K562 (cell line): ENCODE measurements at regions not wholly inside any gene's neighbourhood (a gene's known extent, or its start where the extent isn't known, plus 50 kb on each side); places are given as distances from the start of the nearest gene placed in this dataset.

Experiments used
- ATAC-seq: fragments of 200-7000 bp; cut with Tn5 transposase; 3 replicates; pipeline ENCODE4 v1.9.1; 2020; ENCODE audit warnings: moderate library complexity
- BruUV-seq: library from RNA; stranded (reverse); fragments of 400-500 nt; replicated peaks from 2 replicates; lab custom pipeline; 2021; lab: Mats Ljungman, UMichigan
- CTCF ChIA-PET: fragments of 300-600 bp; formaldehyde crosslinking; extraction: SDS; loops from one replicate; lab custom pipeline; 2021; ENCODE audit warnings: low intra/inter-chr PET ratio; lab: Yijun Ruan, JAX
- POLR2A ChIA-PET: fragments of 300-600, 350-650 bp; sonication (Branson Sonifier 250); formaldehyde crosslinking; extraction: SDS; loops from one replicate; lab custom pipeline; 2021; ENCODE audit warnings: antibody characterized with exemption, inconsistent platforms; lab: Yijun Ruan, JAX
- DNase-seq, 4 experiments: peaks; one replicate each; pipeline versions ENCODE4 v3.0.0 to v3.0.0-alpha.2; 2011 to 2018; ENCODE audit warnings: low spot score in 3 of 4, mixed read lengths in 3 of 4; ENCODE audit errors: extremely low read depth in 1 of 4
- FAIRE-seq: peaks from 2 replicates; lab custom pipeline; 2011; peaks lifted over from hg19 to GRCh38; lab: Jason Lieb, UNC
- H2AFZ ChIP-seq: 2 replicates; pipeline ENCODE4 v1.6.0; 2011; ENCODE audit warnings: low read depth, low read length, control low read depth, inconsistent platforms
- H3K27ac ChIP-seq: fragments of 200-600 bp; 3 replicates; pipeline ENCODE4 v1.8.0; 2011; ENCODE audit warnings: low read depth, mild to moderate bottlenecking, control low read depth, inconsistent platforms, low read length, moderate library complexity, mixed read lengths; ENCODE audit errors: extremely low read depth
- H3K27me3 ChIP-seq, 2 experiments: fragments of 300-600 bp in 1 of 2; 2 replicates in 1 of 2; 3 replicates in 1 of 2; pipeline versions ENCODE4 v1.6.0 to v1.8.0; 2011; ENCODE audit warnings: inconsistent platforms in 2 of 2, low read length in 2 of 2, mild to moderate bottlenecking in 1 of 2, mixed read lengths in 1 of 2, moderate library complexity in 1 of 2; ENCODE audit not compliant: control insufficient read depth in 2 of 2, insufficient read depth in 2 of 2
- H3K36me3 ChIP-seq: fragments of 300-600 bp; 3 replicates; pipeline ENCODE4 v1.8.0; 2011; ENCODE audit warnings: mild to moderate bottlenecking, low read length, inconsistent platforms; ENCODE audit not compliant: control insufficient read depth, insufficient read depth
- H3K4me1 ChIP-seq, 2 experiments: fragments of 200-600 bp in 1 of 2; replicated peaks in 1 of 2; 2 replicates in 1 of 2; 3 replicates in 1 of 2; pipeline versions ENCODE4 v1.5.1 to v1.8.0; 2011; ENCODE audit warnings: inconsistent platforms in 2 of 2, low read length in 2 of 2, mild to moderate bottlenecking in 1 of 2, mixed read lengths in 1 of 2, moderate library complexity in 1 of 2; ENCODE audit not compliant: control insufficient read depth in 2 of 2, insufficient read depth in 2 of 2
- H3K4me2 ChIP-seq: 2 replicates; pipeline ENCODE4 v1.6.1; 2011; ENCODE audit warnings: low read length, control low read depth, inconsistent platforms, mixed read lengths; ENCODE audit not compliant: insufficient read depth
- H3K4me3 ChIP-seq: fragments of 200-600 bp; sonication (generic), shearing (Covaris generic); 2 replicates; pipeline ENCODE4 v1.5.1; 2016; ENCODE audit warnings: control low read depth, inconsistent platforms
- H3K79me2 ChIP-seq: fragments of 200-600 bp; 3 replicates; pipeline ENCODE4 v1.8.0; 2011; ENCODE audit warnings: low read length, inconsistent platforms; ENCODE audit not compliant: control insufficient read depth, insufficient read depth
- H3K9ac ChIP-seq, 2 experiments: 2 replicates each; pipeline versions ENCODE4 v1.6.0 to v1.6.1; 2011; ENCODE audit warnings: low read depth in 2 of 2, low read length in 2 of 2, control low read depth in 1 of 2, inconsistent platforms in 1 of 2, mild to moderate bottlenecking in 1 of 2, mixed read lengths in 1 of 2; ENCODE audit not compliant: insufficient read depth in 1 of 2
- H3K9me1 ChIP-seq: one replicate; pipeline ENCODE4 v1.6.0; 2011; ENCODE audit warnings: inconsistent platforms, mild to moderate bottlenecking, low read length, moderate library complexity; ENCODE audit not compliant: control insufficient read depth, insufficient read depth
- H3K9me3 ChIP-seq: replicated peaks from 2 replicates; pipeline ENCODE4 v1.5.1; 2011; ENCODE audit warnings: low read depth, low read length, inconsistent platforms; ENCODE audit not compliant: control insufficient read depth, insufficient read depth
- H4K20me1 ChIP-seq: replicated peaks from 2 replicates; pipeline ENCODE4 v1.6.1; 2011; ENCODE audit warnings: low read length, inconsistent platforms, mixed read lengths; ENCODE audit not compliant: control insufficient read depth, insufficient read depth
- LARP7 ChIP-seq: fragments of 450-650 bp; IDR thresholded peaks from 2 replicates; pipeline ENCODE4 v1.6.1; 2016
- NUFIP1 ChIP-seq: fragments of 450-650 bp; IDR thresholded peaks from 2 replicates; pipeline ENCODE4 v1.6.1; 2018; ENCODE audit not compliant: partially characterized antibody
- SMARCA5 ChIP-seq: fragments of 450-650 bp; IDR thresholded peaks from 2 replicates; pipeline ENCODE4 v1.6.1; 2016
- SRF ChIP-seq, 2 experiments: fragments of 250-450, 450-650 bp in 1 of 2; sonication (Bioruptor Pico) in 1 of 2; sonication (generic) in 1 of 2; formaldehyde crosslinking; IDR thresholded peaks; 2 replicates each; pipeline versions ENCODE4 v1.5.0 to v1.5.1; 2020 to 2022; ENCODE audit warnings: mild to moderate bottlenecking in 1 of 2, missing genetic modification reagents in 1 of 2
- WGBS: fragments of 100-300 bp; shearing (Covaris generic); methylation state at CpG from one replicate; pipeline ENCODE4 v1.1.6; 2016; ENCODE audit warnings: low coverage, mixed read lengths; ENCODE audit not compliant: insufficient coverage; ENCODE audit errors: missing lambda C conversion rate; 5-methylcytosine and 5-hydroxymethylcytosine counted together
- in situ Hi-C: fragments of 300-500 bp; cut with MboI; formaldehyde crosslinking; loops from 4 replicates; pipeline ENCODE4 v1.15.0; 2018; ENCODE audit warnings: inconsistent platforms, mixed read lengths
- intact Hi-C: fragments of 100-400 bp; cut with micrococcal nuclease; formaldehyde crosslinking; loops from 2 replicates; pipeline ENCODE4 v1.14.2; 2022
- TF ChIP-seq, protein P1 (sequence below): fragments of 450-650 bp; formaldehyde crosslinking; IDR thresholded peaks from 2 replicates; pipeline ENCODE4 v1.4.0; 2020; ENCODE audit warnings: mild to moderate bottlenecking, mixed read lengths

DNA sequence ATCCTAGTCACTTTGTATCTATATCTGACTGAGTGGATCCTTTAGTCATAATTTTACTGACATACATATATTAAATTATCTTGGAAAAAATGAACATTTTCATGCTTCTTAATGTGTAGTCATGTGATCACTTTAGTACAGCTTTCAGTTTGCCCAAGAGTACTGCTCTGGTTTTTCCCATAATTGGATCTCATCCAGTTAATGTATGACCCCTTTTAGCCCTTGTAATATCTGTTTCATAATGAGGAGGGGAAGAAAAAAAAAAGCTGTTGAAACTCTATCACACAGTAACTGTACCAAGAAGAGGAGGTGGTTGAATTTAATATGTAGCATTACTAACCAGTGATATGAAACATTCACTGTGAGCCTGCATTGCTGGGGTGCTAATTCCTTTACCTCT is 328.7 kb downstream of the PTPRC start:
- ChIA-PET CTCF (no interaction called here), POLR2A (no interaction called here)
- Histone ChIP-seq H3K9me3 (no peaks in the 10 kb centered on the region), H3K4me2 (no peak overlapping the region), H3K27ac (no peak overlapping the region), H3K9me1 (no peaks in the 10 kb centered on the region), H4K20me1 (no peaks in the 10 kb centered on the region), H2AFZ (no peak overlapping the region), H3K36me3 (no peaks in the 10 kb centered on the region), H3K4me3 (no peak overlapping the region), H3K4me1 (no peaks in the 10 kb centered on the region), H3K9ac (no peak overlapping the region), H3K27me3 (no peaks in the 10 kb centered on the region), H3K79me2 (no peaks in the 10 kb centered on the region)
- BruUV-seq, result no TSS peak
- no peak for DNase-seq
- intact Hi-C loops (no loop called here), in situ Hi-C loops (no loop called here)
- FAIRE-seq, result no peak
- no peak for ATAC-seq
- no peak for TF ChIP-seq SMARCA5
- TF ChIP-seq, protein P1, sequence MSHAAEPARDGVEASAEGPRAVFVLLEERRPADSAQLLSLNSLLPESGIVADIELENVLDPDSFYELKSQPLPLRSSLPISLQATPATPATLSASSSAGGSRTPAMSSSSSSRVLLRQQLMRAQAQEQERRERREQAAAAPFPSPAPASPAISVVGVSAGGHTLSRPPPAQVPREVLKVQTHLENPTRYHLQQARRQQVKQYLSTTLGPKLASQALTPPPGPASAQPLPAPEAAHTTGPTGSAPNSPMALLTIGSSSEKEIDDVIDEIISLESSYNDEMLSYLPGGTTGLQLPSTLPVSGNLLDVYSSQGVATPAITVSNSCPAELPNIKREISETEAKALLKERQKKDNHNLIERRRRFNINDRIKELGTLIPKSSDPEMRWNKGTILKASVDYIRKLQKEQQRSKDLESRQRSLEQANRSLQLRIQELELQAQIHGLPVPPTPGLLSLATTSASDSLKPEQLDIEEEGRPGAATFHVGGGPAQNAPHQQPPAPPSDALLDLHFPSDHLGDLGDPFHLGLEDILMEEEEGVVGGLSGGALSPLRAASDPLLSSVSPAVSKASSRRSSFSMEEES (CRISPR knock-in tag), result peak; percentile 73

DNA sequence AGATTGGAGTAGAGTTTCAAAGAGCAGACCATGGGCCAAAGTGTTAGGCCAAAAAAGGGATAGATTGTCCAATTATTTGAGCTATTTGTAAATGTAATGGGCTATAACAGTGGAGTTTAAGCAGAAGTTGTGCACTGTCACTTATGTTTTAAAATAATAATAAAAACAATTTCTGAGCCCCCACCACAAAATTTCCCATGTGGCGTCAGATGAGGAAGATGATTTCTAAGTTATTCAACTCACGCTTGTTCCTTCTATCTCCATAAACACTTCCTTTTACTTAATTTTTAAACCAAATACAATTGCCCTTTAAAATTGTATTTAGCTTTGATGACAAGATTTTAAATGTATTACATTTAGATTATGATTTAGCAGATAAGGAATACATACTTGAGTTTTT is 330.0 kb downstream of the PTPRC start:
- DNase-seq (no peak), ATAC-seq (no peak), FAIRE-seq (no peak)
- H3K36me3 ChIP-seq, result no peaks in the 10 kb centered on the region
- H3K27me3 ChIP-seq, result no peaks in the 10 kb centered on the region
- no peaks in the 10 kb centered on the region for H4K20me1 ChIP-seq
- H3K4me1 ChIP-seq, result no peaks in the 10 kb centered on the region
- WGBS, result 0% methylated on average over 2 of the region's 2 CpGs
- H3K4me3 ChIP-seq, result no peak overlapping the region
- in situ Hi-C loops (no loop called here), intact Hi-C loops (no loop called here)
- H3K4me2 ChIP-seq, result no peak overlapping the region
- BruUV-seq, result no TSS peak
- POLR2A ChIA-PET, result no interaction called here
- CTCF ChIA-PET, result no interaction called here
- no peaks in the 10 kb centered on the region for H3K79me2 ChIP-seq
- no peak overlapping the region for H3K27ac ChIP-seq
- H3K9me1 ChIP-seq, result no peaks in the 10 kb centered on the region
- no peak overlapping the region for H3K9ac ChIP-seq
- H3K9me3 ChIP-seq, result no peaks in the 10 kb centered on the region
- no peak for TF ChIP-seq SRF (CRISPR knock-in tag; IDR thresholded peaks at IDR 0.05)
- no peak for TF ChIP-seq LARP7
- no peak for TF ChIP-seq NUFIP1
- H2AFZ ChIP-seq, result no peak overlapping the region
